ENCODE measurements at regions not wholly inside any gene's neighbourhood (a gene's known extent, or its start where the extent isn't known, plus 50 kb on each side); places are given as distances from the start of the nearest gene placed in this dataset.

GRCh38 chr7:126052229-126052628, 1122.6 kb upstream of the POT1 start (continued):
- TF ChIP-seq ZNF462 (CRISPR knock-in tag; IDR thresholded peaks at IDR 0.05) (no peak), EZH2 (IDR thresholded peaks at IDR 0.05; ENCODE audit: low read depth, unreplicated experiment) (no peak), EZH2phosphoT487 (IDR thresholded peaks at IDR 0.05; ENCODE audit: unreplicated experiment) (no peak), STAT1 (IDR thresholded peaks at IDR 0.05; ENCODE audit: unreplicated experiment) (no peak), ZNF331 (CRISPR knock-in tag; IDR thresholded peaks at IDR 0.05; ENCODE audit: low read depth) (no peak), JUNB (IDR thresholded peaks at IDR 0.05; ENCODE audit: unreplicated experiment) (no peak), POLR2AphosphoS5 (IDR thresholded peaks at IDR 0.05; ENCODE audit: low read depth) (no peak), ZNF114 (CRISPR knock-in tag; IDR thresholded peaks at IDR 0.05) (no peak)
- TF ChIP-seq, protein P1, sequence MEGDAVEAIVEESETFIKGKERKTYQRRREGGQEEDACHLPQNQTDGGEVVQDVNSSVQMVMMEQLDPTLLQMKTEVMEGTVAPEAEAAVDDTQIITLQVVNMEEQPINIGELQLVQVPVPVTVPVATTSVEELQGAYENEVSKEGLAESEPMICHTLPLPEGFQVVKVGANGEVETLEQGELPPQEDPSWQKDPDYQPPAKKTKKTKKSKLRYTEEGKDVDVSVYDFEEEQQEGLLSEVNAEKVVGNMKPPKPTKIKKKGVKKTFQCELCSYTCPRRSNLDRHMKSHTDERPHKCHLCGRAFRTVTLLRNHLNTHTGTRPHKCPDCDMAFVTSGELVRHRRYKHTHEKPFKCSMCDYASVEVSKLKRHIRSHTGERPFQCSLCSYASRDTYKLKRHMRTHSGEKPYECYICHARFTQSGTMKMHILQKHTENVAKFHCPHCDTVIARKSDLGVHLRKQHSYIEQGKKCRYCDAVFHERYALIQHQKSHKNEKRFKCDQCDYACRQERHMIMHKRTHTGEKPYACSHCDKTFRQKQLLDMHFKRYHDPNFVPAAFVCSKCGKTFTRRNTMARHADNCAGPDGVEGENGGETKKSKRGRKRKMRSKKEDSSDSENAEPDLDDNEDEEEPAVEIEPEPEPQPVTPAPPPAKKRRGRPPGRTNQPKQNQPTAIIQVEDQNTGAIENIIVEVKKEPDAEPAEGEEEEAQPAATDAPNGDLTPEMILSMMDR (conservative IDR thresholded peaks at IDR 0.05; ENCODE audit: low read depth in 2 of 2), result no peak

DNA sequence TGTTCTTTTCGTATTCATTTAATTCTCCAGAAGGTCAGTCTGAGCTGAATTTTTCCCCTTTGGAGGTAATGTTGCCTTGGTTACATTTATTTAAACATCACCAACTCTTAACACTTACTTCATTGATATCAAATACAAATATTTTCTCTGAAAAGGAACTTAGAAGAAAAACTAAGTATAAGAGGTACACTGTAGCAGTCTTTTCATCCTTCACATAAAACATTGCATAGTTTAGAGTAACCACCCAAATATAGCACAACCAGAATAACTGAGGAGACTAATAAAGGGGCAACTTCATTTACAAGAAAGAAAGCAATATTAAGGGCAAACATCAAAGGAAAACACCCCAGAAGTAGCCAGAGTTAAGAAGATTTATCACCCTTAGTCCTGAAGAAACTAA, 1115.0 kb upstream of the POT1 start:
- H3K27me3 Mint-ChIP-seq (ENCODE audit: insufficient read depth, low read depth, poor library complexity), result peaks cover 2% of the 10 kb centered on the region
- DNase-seq (ENCODE audit: low spot score) (no peak), ATAC-seq (no peak)
- Histone ChIP-seq H3K36me3 (ENCODE audit: insufficient read depth) (no peaks in the 10 kb centered on the region), H3K4me2 (no peak overlapping the region), H3K9me2 (ENCODE audit: insufficient read depth) (no peaks in the 10 kb centered on the region), H3K79me2 (replicated peaks; ENCODE audit: insufficient read depth) (no peaks in the 10 kb centered on the region), H3K4me3 (no peak overlapping the region), H3K27me3 (ENCODE audit: insufficient read depth) (no peaks in the 10 kb centered on the region), H3K27ac (ENCODE audit: low read depth) (no peak overlapping the region), H3K4me1 (ENCODE audit: insufficient read depth) (no peaks in the 10 kb centered on the region), H4K20me1 (replicated peaks; ENCODE audit: insufficient read depth) (no peaks in the 10 kb centered on the region), H2AFZ (peak overlapping the region; percentile 48; the same call in 1 of the 2 replicates), H3F3A (replicated peaks; ENCODE audit: low read depth) (no peaks in the 10 kb centered on the region)
- H3K27ac Mint-ChIP-seq, result no peak overlapping the region
- H3K4me1 Mint-ChIP-seq, result no peaks in the 10 kb centered on the region
- H3K36me3 Mint-ChIP-seq (ENCODE audit: low read depth), result peaks cover 4% of the 10 kb centered on the region; the same call in 1 of the 3 replicates
- no peak overlapping the region for H3K4me3 Mint-ChIP-seq
- peaks cover 7% of the 10 kb centered on the region for H3K9me3 Mint-ChIP-seq
- no peak for TF ChIP-seq POLR2AphosphoS5 (IDR thresholded peaks at IDR 0.05; ENCODE audit: low read depth)

All from GM23338 (cell line).